HG02852 (cell line): ENCODE measurements at regions not wholly inside any gene's neighbourhood (a gene's known extent, or its start where the extent isn't known, plus 50 kb on each side); places are given as distances from the start of the nearest gene placed in this dataset.

Experiments used
- ATAC-seq: cut with Tn5 transposase; IDR thresholded peaks from one replicate; pipeline ENCODE4 v1.9.1; 2021; ENCODE audit warnings: mild to moderate bottlenecking, moderate library complexity; ENCODE audit not compliant: unreplicated experiment

- ATAC-seq, result no peak
Measured at GRCh38 chr19:32222556-32222955, 122.9 kb upstream of the ZNF507 start.

GRCh38 chr19:32223106-32223505 lies 122.3 kb upstream of the ZNF507 start:
- ATAC-seq, result no peak

- ATAC-seq, result no peak
Measured at GRCh38 chr19:32223595-32224370, 121.6 kb upstream of the ZNF507 start.

- ATAC-seq, result peak; percentile 71
Measured at GRCh38 chr19:32224371-32225244, 120.8 kb upstream of the ZNF507 start.

GRCh38 chr19:32227561-32228165 lies 117.7 kb upstream of the ZNF507 start:
- ATAC-seq, result no peak

- ATAC-seq, result no peak
Measured at GRCh38 chr19:32230441-32230840, 115.0 kb upstream of the ZNF507 start.

- ATAC-seq, result no peak
Measured at GRCh38 chr19:32231020-32231419, 114.4 kb upstream of the ZNF507 start.

GRCh38 chr19:32231691-32232090 lies 113.7 kb upstream of the ZNF507 start:
- ATAC-seq, result no peak

GRCh38 chr19:32232449-32232848 lies 113.0 kb upstream of the ZNF507 start:
- ATAC-seq, result no peak

GRCh38 chr19:32233091-32233490 lies 112.3 kb upstream of the ZNF507 start:
- ATAC-seq, result no peak

GRCh38 chr19:32233885-32234284 lies 111.5 kb upstream of the ZNF507 start:
- no peak for ATAC-seq

GRCh38 chr19:32234663-32235217 lies 110.7 kb upstream of the ZNF507 start:
- no peak for ATAC-seq

- ATAC-seq, result peak; percentile 69
Measured at GRCh38 chr19:32238076-32238475, 107.3 kb upstream of the ZNF507 start.

- no peak for ATAC-seq
Measured at GRCh38 chr19:32240316-32240715, 105.1 kb upstream of the ZNF507 start.

GRCh38 chr19:32241306-32241705 lies 104.1 kb upstream of the ZNF507 start:
- ATAC-seq, result no peak

GRCh38 chr19:32241932-32242710 lies 103.3 kb upstream of the ZNF507 start:
- no peak for ATAC-seq

- no peak for ATAC-seq
Measured at GRCh38 chr19:32246006-32246405, 99.4 kb upstream of the ZNF507 start.

- no peak for ATAC-seq
Measured at GRCh38 chr19:32251634-32252332, 93.6 kb upstream of the ZNF507 start.

GRCh38 chr19:32252333-32252669 lies 93.1 kb upstream of the ZNF507 start:
- no peak for ATAC-seq
